GM18507 (cell line): ENCODE measurements at regions not wholly inside any gene's neighbourhood (a gene's known extent, or its start where the extent isn't known, plus 50 kb on each side); places are given as distances from the start of the nearest gene placed in this dataset.

Experiments used
- DNase-seq: peaks from one replicate; pipeline ENCODE4 v3.0.0; 2011; ENCODE audit warnings: low read depth; ENCODE audit not compliant: insufficient read length; ENCODE audit errors: extremely low spot score
- FAIRE-seq: peaks from 2 replicates; lab custom pipeline; 2011; peaks lifted over from hg19 to GRCh38; lab: Jason Lieb, UNC

DNA sequence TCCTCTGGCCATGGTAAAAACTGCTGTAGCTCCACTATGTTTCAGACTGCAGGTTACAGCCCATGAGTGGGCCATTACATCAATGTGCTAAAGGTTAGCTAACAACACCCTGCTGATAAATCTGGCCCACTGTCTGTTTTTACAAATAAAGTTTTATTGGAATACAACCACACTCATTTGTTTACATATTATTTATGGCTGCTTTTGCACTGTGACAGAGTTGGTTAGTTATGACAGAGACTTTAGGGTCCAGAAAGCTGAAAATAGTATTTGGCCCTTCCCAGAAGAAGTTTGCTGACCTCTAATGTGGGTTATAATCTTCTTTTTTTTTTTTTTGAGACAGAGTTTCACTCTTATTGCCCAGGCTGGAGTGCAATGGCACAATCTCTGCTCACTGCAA lies 134.2 kb upstream of the PWP1 start:
- FAIRE-seq (no peak), DNase-seq (no peak)

DNA sequence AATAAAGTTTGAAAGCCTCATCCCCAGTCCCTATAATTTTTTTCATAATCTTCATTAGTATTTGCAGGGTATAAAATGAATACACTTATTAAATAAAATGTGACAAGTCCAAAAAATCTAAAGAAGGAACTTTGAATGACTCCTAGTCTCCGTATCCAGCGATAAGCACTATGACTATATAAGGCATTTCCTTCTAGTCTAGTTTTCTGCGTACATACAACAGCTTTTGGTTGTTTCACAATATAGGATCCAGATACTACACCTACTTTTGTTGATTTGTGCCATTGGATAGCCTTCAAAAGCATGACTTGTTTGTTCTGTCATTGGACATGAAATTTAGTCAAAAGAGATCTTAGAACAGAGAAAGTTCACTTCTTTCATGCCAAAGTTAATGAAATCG lies 133.3 kb upstream of the PWP1 start:
- DNase-seq (no peak), FAIRE-seq (no peak)

DNA sequence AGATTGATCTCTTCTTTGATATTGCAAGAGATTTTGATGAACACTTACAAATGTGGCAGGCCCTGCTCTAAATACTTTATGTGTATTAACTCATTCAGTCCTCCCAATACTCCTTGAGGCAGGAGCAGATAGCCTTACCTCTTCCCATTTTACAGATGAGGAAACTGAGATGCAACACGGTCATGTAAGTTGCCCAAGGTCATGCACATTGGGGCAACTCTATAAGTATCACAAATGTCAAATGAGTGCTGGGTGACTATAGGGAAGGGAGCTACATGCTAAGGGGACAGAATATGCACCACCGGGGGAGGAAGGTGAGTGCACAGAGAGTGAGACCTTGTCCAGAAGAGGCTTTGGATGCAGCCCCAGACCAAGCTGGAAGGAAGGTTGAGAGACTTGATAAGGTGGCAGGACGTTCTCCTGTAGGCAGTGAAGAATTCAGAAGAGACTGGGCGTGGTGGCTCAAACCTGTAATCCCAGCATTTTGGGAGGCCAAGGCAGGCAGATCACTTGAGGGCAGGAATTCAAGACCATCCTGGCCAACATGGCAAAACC lies 132.3 kb upstream of the PWP1 start:
- FAIRE-seq = no peak
- DNase-seq = no peak

DNA sequence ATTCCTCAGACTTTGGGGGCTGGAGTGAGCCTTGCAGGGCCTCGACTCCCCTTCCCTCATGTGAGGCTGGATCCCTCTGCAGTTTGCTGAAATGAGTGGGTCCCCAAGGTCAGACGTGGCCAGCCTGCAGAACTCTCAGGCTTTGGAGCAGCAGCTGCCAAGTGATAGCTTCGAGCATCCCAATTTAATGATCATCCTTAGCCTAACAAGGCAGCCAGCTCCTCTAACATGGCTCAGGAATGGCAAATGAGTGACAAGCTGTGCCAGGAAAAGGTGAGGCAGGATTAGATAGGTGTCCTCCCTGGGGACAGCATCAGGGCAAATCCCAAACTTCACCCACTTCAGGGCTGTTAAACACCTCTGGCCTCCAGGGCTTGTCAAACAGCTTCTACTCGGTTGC lies 130.7 kb upstream of the PWP1 start:
- DNase-seq (no peak), FAIRE-seq (no peak)

DNA sequence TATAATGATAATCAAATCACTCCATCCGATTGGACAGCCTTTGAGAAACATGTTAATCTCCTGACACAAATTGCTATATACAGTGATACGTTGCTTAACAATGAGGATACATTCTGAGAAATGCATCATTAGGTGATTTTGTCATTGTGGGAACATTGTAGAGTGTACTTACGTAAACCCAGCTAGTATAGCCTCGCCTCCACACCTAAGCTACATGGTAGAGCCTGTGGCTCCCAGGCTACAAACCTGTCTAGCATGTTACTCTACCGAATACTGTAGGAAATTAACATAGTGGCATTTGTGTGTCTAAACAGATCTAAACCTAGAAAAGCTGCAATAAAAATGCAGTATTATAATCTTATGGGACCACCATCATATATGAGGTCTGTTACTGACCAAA lies 128.6 kb upstream of the PWP1 start:
- no peak for DNase-seq
- FAIRE-seq = no peak

DNA sequence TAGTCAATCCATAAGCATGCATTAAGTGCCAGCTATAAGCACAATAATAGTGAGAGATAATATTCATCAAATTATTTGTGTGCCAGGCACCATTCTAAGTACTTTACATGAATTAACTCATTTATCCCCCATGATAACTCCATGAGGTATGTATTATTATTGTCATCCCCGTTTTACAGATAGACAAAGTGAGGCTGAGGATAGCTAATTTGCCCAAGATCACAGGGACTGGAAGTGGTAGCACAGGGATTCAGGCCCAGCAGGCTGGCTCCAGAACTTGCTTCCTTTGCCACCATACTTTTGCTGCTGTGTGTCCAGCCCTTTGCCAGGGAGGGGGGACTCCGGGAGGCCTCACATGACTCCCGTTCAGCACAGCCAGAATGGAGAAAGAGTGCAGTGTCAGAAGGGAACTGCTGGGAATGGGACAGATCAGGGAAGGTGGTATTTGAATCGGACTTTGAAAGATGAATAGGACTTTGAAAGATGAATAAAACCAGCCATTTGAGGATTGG lies 128.0 kb upstream of the PWP1 start:
- DNase-seq (no peak), FAIRE-seq (no peak)

DNA sequence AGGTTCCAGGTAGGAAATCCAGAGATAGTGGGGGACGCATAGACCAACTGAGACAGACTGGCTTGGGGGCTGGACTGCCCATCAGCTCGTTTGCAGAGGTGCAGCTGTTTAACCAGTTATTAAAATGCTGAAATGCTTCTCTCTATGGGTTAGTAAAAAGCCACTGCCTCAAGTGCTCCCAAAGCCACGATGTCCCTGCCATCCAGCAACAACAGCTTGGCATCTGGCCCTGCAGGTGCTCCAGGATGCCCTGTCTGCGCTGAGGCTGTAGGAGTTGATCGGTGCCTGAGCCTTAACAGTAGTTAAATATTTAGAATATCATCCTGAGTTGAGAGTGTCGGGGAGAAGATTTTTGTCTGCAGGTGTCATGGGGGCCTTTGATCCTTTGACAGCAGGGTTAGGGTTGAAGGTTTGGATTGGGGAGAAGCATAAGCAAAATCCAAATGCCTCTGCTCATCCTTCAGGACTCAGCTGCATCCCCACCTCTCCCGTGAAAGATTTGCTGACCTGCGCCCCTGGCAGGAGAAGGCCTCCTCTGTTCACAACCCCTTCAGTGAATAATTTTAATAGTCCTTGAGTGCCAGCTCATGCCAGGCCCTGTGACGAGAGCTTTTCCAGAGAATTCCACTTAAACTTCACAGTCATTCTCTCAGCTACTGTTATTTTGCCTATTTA lies 127.3 kb upstream of the PWP1 start:
- FAIRE-seq = no peak
- no peak for DNase-seq

DNA sequence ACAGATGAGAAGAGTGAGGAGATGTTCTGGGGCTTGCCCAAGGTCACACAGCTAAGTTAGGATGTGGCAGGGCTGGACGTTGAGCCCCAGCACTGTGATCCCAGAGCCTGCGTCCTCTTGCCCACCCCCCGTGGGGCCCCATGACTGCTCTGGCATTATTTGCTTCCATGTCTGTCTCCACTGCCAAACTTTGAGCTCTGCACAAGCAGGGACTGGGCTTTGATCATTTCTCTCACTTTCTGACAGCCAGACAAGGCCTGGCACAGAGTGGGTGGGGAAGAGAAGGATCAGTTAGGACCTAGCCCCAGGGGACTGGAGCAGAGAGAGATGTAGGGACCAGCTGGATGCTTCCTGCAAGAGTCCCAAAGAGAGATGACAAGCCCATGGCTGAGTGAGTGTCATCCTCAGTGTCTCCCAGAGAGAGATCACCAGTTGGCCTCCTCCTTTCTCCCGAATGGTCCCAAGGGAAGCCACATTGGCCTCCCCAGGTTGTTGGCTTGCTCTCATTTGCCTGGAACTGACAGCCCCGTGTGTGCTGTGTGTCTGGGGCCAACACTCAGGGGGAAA lies 126.7 kb upstream of the PWP1 start:
- DNase-seq = no peak
- FAIRE-seq = no peak

DNA sequence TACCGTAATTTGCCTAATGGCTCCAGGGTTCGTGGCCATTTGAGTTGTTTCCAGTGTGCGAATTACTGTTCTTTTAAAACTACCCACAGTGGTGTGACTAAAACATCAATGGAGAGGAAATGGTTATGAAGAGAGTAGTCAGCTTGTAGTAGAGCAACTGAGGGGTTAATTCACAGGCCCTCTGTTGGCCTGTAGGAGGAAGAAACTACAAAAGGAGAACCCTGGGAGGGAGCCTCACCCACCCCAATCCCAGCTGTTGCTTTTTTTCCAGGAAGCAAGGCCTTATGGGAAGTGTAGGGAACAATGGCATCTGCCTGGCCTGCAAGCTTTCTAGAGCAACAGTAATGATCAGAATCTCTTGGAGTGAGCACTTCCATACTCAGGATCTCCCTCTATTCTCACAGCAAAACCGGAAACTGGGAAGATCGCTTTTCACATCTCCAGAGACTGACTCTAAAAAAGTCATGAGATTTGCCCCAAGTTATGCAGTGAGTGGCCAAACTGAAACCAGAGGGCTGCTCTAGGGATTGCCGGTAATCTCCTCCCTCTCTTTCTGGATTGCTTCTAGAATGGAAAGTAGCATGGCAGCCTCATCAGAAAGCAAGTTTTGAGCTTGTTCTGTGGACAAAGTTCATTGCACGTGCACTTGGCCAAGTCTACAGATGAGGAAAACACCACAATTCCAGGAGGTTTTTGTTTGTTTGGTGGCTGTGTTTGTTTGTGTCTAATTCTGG lies 125.3 kb upstream of the PWP1 start:
- FAIRE-seq (no peak), DNase-seq (no peak)

DNA sequence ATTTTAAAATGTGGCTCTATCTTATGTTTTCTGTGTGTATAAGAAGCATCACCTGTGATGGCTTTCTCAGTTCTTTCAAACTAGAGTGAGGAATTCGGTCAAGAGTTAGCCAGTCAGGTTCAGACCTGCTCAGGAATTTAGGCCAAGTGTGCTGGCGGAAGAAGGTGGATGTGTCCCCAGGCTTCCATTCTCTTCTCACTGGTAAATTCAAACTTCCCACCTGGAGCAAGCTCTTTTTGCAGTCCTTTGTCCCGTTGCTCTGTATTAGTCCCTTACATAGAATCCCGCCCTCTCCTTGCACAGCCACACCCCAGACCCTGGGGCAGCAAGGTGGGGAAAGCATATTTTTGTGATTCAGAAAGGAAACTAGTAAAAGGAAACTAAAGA lies 124.7 kb upstream of the PWP1 start:
- no peak for FAIRE-seq
- no peak for DNase-seq

DNA sequence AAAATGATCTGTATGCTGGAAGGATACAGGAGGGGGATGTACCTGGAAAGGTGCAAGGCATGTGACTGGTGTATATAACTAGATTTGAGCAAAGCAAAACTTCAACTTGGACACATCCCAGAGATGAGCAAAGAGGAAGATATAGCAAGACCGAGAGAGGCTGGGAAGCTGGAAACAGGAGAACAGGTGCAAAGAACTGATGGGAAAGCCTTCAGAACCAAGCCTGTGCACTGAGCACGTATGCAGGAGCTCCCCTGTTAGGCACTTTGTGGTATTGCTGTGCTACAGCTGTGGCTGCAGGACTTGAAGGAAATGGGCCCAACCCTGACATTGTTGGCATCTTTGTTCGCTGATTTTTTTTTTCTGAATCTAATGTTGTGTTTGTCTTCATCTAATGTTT lies 120.7 kb upstream of the PWP1 start:
- DNase-seq = no peak
- peak; percentile 44 for FAIRE-seq

DNA sequence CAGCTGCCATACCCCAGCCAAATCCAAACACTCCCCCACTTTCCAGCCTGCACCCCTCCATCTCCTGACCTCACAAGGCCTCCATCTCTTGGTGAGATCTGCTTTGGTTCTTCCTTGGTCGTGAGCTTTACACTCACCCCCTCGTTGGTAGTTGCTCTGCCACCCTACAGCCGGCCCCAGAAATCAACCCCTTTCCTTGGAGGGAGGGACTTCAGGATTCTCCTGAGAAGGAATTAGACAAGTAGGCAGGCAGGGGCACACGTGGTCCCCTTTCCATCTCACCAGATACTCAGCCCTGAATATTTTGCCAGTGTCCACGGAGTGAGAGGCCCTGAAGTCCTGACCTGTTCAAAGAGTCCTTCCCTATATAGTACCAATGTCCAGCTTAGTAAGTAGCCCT lies 120.0 kb upstream of the PWP1 start:
- DNase-seq (no peak), FAIRE-seq (no peak)

DNA sequence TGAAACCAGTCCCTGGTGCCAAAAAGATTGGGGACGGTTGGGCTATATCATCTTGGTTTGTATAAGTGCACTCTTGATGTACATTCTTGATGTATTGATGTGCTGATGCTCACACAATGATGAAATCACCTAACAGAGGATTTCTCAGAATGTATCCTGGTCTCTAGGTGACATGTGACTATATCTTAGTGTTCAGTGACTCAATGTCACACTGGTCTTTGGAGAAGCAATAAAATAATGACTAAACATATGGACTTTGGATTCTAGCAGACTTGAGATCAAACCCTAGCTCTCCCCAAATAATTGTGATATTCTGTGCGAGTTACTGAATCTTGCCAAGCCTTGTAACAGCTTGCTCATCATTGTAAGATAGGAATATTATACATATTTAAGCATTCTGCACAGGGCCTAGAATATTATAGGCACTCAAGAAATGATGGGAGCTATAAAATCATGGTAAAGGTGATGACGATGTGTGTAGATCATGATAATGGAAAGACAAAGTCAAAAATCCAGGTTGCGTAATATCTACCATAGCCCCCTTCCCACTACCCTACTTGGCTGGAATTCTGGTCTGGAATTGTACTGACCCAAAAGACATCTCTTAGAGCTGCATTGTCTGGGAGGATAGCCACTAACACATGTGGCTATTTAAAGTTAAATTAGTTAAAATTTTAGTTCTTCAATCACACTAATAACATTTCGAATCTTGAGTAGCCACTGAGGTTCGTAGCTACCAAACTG lies 117.6 kb upstream of the PWP1 start:
- DNase-seq (no peak), FAIRE-seq (no peak)

DNA sequence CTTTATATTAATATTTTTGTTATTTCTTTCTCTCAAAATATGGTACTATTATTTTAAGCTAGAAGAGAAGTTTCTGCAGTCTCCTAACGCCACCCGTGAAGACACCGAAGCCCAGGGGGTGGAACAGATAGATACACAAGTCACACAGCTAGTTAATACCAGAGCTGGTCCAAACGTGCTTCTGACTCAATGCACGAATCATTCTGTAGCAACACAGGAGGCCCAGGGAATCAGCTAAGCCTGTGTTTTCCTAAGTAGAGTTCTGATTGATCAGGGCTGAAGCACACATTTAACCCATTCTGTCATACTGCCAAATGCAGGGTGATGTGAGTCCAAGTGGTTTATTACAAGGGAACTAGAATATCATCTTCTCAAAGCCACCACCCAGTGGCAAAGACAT lies 116.9 kb upstream of the PWP1 start:
- no peak for FAIRE-seq
- no peak for DNase-seq

DNA sequence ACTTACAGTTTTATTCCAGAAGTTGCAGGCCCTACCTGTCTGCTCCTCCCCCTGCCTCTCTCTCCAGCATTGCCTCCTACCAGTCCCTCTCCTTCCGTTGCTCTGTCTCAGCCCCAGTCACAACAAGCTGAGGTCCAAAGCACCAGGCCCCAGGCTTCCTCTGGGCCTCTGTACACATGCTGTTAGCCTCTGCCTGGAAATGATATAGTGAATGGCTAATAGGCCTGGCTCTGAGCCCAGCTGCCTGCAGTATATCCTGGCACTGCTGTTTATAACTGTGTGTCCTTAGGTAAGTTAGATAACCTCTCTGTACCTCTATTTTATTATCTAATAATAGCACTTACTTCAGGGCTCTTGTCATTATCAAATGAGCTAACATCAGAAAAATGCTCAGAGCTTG lies 114.9 kb upstream of the PWP1 start:
- DNase-seq (no peak), FAIRE-seq (no peak)

DNA sequence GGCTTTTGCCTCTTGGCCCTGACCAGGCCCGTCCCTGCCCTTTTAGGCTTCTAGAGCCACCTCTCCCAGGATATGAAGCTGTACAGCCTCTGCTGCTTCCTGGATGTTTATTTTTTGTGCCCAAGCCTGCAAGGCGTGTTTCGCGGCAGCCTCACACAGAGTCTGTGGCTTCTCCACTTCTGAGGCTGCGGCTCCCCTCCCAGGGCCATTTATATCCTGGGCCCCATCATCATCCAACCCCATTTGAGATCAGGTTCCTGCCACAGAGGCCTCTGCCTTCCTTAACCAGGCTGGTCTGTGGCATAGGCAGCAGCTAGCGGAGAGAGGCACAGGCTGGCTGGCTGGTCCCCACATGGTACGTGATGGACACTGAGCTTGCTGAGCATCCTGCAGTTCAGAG lies 114.1 kb upstream of the PWP1 start:
- DNase-seq = no peak
- FAIRE-seq = no peak

DNA sequence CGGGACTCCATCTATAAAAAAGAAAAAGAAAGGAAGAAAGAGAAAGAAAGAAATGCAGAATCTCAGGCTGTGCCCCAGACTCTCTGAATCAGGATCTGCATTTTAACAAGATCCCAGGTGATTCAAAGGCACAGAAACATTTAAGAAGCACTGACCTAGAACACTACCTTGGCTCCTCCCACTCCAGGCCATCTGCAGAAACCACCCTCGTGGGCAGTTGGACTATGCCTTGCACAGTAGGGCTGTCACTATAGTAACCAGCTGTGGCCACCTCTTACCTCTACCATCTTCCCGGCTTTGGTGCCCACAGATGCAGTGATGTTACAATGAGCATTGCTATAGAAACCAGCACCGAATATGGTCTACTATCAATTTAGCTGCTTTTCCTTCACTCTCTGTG lies 110.9 kb upstream of the PWP1 start:
- no peak for FAIRE-seq
- DNase-seq = no peak

DNA sequence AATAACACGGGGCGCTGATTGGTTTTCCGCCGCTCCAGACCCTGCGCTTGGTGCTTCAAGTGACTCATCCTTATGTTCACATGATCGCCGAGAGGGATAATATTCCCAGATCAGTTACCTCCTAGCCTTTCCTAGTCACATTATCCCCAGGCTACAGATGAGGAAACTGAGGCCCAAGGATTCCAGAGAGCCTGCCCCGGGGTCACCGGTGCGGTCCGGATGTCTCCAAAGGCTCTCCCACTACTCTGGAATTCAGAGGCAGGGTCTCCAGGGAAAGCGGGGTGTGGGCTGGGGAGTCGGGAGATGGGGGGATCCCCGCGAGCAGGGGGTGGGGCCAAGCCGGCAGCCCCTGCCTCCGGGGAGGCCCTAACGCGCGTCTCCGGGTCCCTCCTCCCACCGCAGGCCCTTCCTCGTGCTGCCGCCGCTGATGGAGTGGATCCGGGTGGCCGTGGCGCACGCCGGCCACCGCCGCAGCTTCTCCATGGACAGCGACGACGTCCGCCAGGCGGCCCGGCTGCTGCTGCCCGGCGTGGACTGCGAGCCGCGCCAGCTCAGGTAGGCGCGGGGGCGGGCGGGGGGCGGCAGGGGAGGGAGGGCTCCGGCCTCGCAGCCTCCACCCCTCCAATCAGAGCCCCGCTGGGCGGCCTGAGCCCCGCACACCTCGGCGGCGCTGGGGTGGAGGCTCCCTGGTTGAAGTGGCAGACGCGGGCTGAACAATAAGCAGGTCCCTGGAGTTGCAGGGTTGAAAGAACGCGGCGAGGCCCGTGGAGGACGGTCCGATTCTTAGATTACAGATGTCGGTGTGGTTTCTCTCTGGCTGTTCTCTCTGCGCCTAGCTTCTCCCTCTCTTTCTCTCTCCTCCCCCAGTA lies 104.6 kb upstream of the PWP1 start:
- no peak for DNase-seq
- no peak for FAIRE-seq

DNA sequence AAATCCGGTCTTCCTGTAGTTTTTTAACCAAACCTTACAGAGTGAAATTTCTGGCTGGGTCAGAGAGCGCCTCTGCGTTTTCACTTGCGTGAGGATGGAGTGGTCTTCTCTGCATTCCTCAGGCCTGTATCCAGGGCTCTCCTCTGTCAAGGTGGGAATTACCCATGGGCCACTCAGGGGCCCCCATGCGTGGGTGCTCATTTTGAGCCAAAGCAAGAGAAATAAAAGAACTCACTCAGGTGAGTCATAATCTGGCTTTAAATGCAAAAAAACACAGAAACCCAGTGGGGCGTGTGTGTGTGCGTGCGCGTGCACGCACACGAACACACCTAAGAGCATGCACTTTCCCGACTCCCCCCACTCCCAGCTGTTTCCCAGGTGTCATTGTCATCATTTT lies 104.0 kb upstream of the PWP1 start:
- FAIRE-seq (no peak), DNase-seq (no peak)
